GM12878 (cell line): ENCODE measurements at regions not wholly inside any gene's neighbourhood (a gene's known extent, or its start where the extent isn't known, plus 50 kb on each side); places are given as distances from the start of the nearest gene placed in this dataset.

Experiments
- ATAC-seq: fragments of 200-7000 bp; cut with Tn5 transposase; 3 replicates; pipeline ENCODE4 v1.9.1; 2020; ENCODE audit warnings: mild to moderate bottlenecking, moderate library complexity
- BruUV-seq: library from RNA; stranded (reverse); fragments of 400-500 nt; replicated peaks from 2 replicates; lab custom pipeline; 2021; lab: Mats Ljungman, UMichigan
- CTCF ChIA-PET: fragments of 300-600 bp; sonication (Branson Sonifier 250); formaldehyde crosslinking; extraction: SDS; loops from one replicate; lab custom pipeline; 2021; ENCODE audit warnings: inconsistent platforms; lab: Yijun Ruan, JAX
- POLR2A ChIA-PET: fragments of 350-600 bp; formaldehyde crosslinking; extraction: SDS; loops from one replicate; lab custom pipeline; 2021; ENCODE audit warnings: inconsistent platforms; lab: Charles Lee
- RAD21 ChIA-PET: fragments of 300-600 bp; sonication (Branson Sonifier 250); formaldehyde crosslinking; loops from one replicate; lab custom pipeline; 2023; ENCODE audit warnings: antibody characterized with exemption; ENCODE audit not compliant: unreplicated experiment; lab: Charles Lee
- SMC1A ChIA-PET: fragments of 300-600 bp; sonication (Branson Sonifier 250); formaldehyde crosslinking; loops from one replicate; lab custom pipeline; 2023; ENCODE audit not compliant: unreplicated experiment, uncharacterized antibody; lab: Charles Lee
- DNase-seq: peaks from one replicate; pipeline ENCODE4 v3.0.0-alpha.2; 2011; ENCODE audit warnings: low read depth, low spot score
- FAIRE-seq: peaks from 3 replicates; lab custom pipeline; 2011; peaks lifted over from hg19 to GRCh38; lab: Jason Lieb, UNC
- H2AFZ ChIP-seq: 2 replicates; pipeline ENCODE4 v1.6.0; 2011; ENCODE audit warnings: low read depth, low read length, control low read depth; ENCODE audit not compliant: control insufficient read depth
- H3K27ac ChIP-seq: 2 replicates; pipeline ENCODE4 v1.5.1; 2011; ENCODE audit warnings: control low read depth; ENCODE audit not compliant: control insufficient read depth, insufficient read depth
- H3K27me3 ChIP-seq, 2 experiments: replicated peaks in 1 of 2; 2 replicates each; pipeline versions ENCODE4 v1.6.0 to v1.6.1; 2011; ENCODE audit warnings: low read length in 1 of 2; ENCODE audit not compliant: control insufficient read depth in 2 of 2, insufficient read depth in 2 of 2
- H3K36me3 ChIP-seq, 2 experiments: 2 replicates each; pipeline ENCODE4 v1.5.1; 2011; ENCODE audit warnings: low read length in 1 of 2; ENCODE audit not compliant: control insufficient read depth in 2 of 2, insufficient read depth in 2 of 2
- H3K4me1 ChIP-seq: 2 replicates; pipeline ENCODE4 v1.6.1; 2011; ENCODE audit warnings: mild to moderate bottlenecking, low read length, moderate library complexity, mixed read lengths; ENCODE audit not compliant: control insufficient read depth, insufficient read depth
- H3K4me2 ChIP-seq: 2 replicates; pipeline ENCODE4 v1.6.0; 2011; ENCODE audit warnings: control low read depth; ENCODE audit not compliant: control insufficient read depth, insufficient read depth
- H3K4me3 ChIP-seq: fragments of 200-600 bp; sonication (generic); 2 replicates; pipeline ENCODE4 v1.5.1; 2016
- H3K79me2 ChIP-seq: 2 replicates; pipeline ENCODE4 v1.6.0; 2011; ENCODE audit warnings: low read length; ENCODE audit not compliant: control insufficient read depth, insufficient read depth
- H3K9ac ChIP-seq: 2 replicates; pipeline ENCODE4 v1.8.0; 2011; ENCODE audit warnings: low read length, control low read depth, mixed read lengths; ENCODE audit not compliant: control insufficient read depth, insufficient read depth
- H3K9me3 ChIP-seq: replicated peaks from 3 replicates; pipeline ENCODE4 v1.5.1; 2011; ENCODE audit warnings: mild to moderate bottlenecking, low read length; ENCODE audit not compliant: control insufficient read depth, insufficient read depth
- H4K20me1 ChIP-seq: 2 replicates; pipeline ENCODE4 v1.6.0; 2011; ENCODE audit not compliant: control insufficient read depth, insufficient read depth
- BACH1 ChIP-seq: fragments of 450-650 bp; IDR thresholded peaks from 2 replicates; pipeline ENCODE4 v1.6.1; 2017; ENCODE audit warnings: mild to moderate bottlenecking, borderline replicate concordance
- CBFB ChIP-seq: IDR thresholded peaks from 2 replicates; pipeline ENCODE4 v1.6.1; 2016; ENCODE audit warnings: antibody characterized with exemption, low read depth
- CREB1 ChIP-seq: IDR thresholded peaks from 2 replicates; pipeline ENCODE4 v1.6.1; 2012; ENCODE audit warnings: low read depth, mild to moderate bottlenecking, inconsistent platforms
- E2F4 ChIP-seq: IDR thresholded peaks from 2 replicates; pipeline ENCODE4 v1.6.1; 2012; ENCODE audit warnings: low read depth, low read length, improper control_type of control experiment
- ETV6 ChIP-seq, 2 experiments: fragments of 450-650 bp in 1 of 2; IDR thresholded peaks in 1 of 2; conservative IDR thresholded peaks in 1 of 2; 2 replicates each; pipeline ENCODE4 v1.6.1; 2014; ENCODE audit warnings: antibody characterized with exemption in 1 of 2, borderline replicate concordance in 1 of 2, low read depth in 1 of 2, mild to moderate bottlenecking in 1 of 2, moderate library complexity in 1 of 2
- GATAD2B ChIP-seq: fragments of 450-650 bp; conservative IDR thresholded peaks from 2 replicates; pipeline ENCODE4 v1.6.1; 2017; ENCODE audit warnings: low read depth, mild to moderate bottlenecking, moderate library complexity
- MEF2A ChIP-seq: IDR thresholded peaks from 2 replicates; pipeline ENCODE4 v1.6.1; 2011; ENCODE audit warnings: low read depth, mild to moderate bottlenecking, low read length, moderate library complexity; ENCODE audit not compliant: insufficient read depth
- MTA2 ChIP-seq: fragments of 450-650 bp; IDR thresholded peaks from 2 replicates; pipeline ENCODE4 v1.6.1; 2016; ENCODE audit warnings: low read depth, mild to moderate bottlenecking, moderate library complexity
- PAX5 ChIP-seq: IDR thresholded peaks from 2 replicates; pipeline ENCODE4 v1.6.1; 2011; ENCODE audit warnings: low read depth, low read length, borderline replicate concordance
- POLR2AphosphoS5 ChIP-seq: IDR thresholded peaks from 2 replicates; pipeline ENCODE4 v1.6.1; 2011; ENCODE audit warnings: mild to moderate bottlenecking, low read length, inconsistent platforms
- SIN3A ChIP-seq: IDR thresholded peaks from 2 replicates; pipeline ENCODE4 v1.6.1; 2012; ENCODE audit warnings: low read depth, low read length, improper control_type of control experiment
- SUZ12 ChIP-seq: fragments of 200-600 bp; sonication (generic); IDR thresholded peaks from one replicate; pipeline ENCODE4 v1.6.1; 2018; ENCODE audit warnings: antibody characterized with exemption, mild to moderate bottlenecking; ENCODE audit not compliant: unreplicated experiment
- TAF1 ChIP-seq: IDR thresholded peaks from 2 replicates; pipeline ENCODE4 v1.6.1; 2011; ENCODE audit warnings: mild to moderate bottlenecking, low read depth, low read length, borderline replicate concordance
- ZSCAN29 ChIP-seq: fragments of 450-650 bp; IDR thresholded peaks from 2 replicates; pipeline ENCODE4 v1.6.1; 2017; ENCODE audit warnings: mild to moderate bottlenecking, moderate library complexity
- WGBS: methylation state at CpG from one replicate; pipeline ENCODE4 v1.1.6; 2016; ENCODE audit warnings: low lambda C conversion rate; ENCODE audit not compliant: insufficient replicate concordance, insufficient coverage; ENCODE audit errors: missing lambda C conversion rate; 5-methylcytosine and 5-hydroxymethylcytosine counted together
- in situ Hi-C: fragments of 300-500 bp; cut with MboI; formaldehyde crosslinking; loops from 9 replicates; pipeline ENCODE4 v1.14.3; 2018; ENCODE audit warnings: mixed read lengths
- intact Hi-C: fragments of 100-400 bp; cut with micrococcal nuclease; formaldehyde crosslinking; loops from one replicate; pipeline ENCODE4 v1.14.2; 2022; ENCODE audit not compliant: unreplicated experiment
- TF ChIP-seq, protein P1 (sequence below): IDR thresholded peaks from 2 replicates; pipeline ENCODE4 v1.6.1; 2012; ENCODE audit warnings: low read depth, low read length, improper control_type of control experiment
- TF ChIP-seq, protein P2 (sequence below): fragments of 450-650 bp; IDR thresholded peaks from 2 replicates; pipeline ENCODE4 v1.6.1; 2016; ENCODE audit warnings: mild to moderate bottlenecking, moderate library complexity, borderline replicate concordance

DNA sequence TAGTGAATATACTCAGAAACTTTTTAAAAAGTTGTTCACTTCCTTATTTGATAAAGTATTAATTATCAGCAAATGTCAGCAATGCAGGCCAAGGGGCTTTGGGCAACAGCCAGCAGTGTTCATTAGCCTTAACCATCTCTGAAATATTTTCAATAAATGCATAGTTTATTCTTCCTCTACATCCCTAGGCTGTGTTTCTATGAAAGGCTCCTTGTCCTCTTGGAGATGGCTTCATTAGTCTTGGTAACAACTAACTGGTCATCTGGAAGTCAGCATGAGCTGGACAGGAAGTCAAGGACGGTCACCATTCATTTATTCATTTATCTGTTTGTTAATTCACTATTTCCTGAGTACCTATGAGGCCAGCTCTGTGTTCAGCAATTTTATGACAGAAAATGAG is 124.0 kb upstream of the TMEM132D start:
- Histone ChIP-seq H3K27me3 (no peaks in the 10 kb centered on the region), H2AFZ (no peak overlapping the region), H3K4me3 (no peak overlapping the region), H4K20me1 (no peaks in the 10 kb centered on the region), H3K9me3 (no peaks in the 10 kb centered on the region), H3K36me3 (no peaks in the 10 kb centered on the region), H3K9ac (no peak overlapping the region), H3K27ac (no peak overlapping the region), H3K4me2 (no peak overlapping the region), H3K79me2 (no peaks in the 10 kb centered on the region), H3K4me1 (no peaks in the 10 kb centered on the region)
- TF ChIP-seq, protein P1, sequence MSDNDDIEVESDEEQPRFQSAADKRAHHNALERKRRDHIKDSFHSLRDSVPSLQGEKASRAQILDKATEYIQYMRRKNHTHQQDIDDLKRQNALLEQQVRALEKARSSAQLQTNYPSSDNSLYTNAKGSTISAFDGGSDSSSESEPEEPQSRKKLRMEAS, result no peak
- TF ChIP-seq CBFB (no peak), SUZ12 (no peak), TAF1 (no peak), SIN3A (no peak), POLR2AphosphoS5 (no peak), ETV6 (conservative IDR thresholded peaks at IDR 0.05 in 1 of 2, IDR thresholded peaks at IDR 0.05 in 1 of 2; ENCODE audit: borderline replicate concordance in 1 of 2, low read depth in 1 of 2) (no peak), PAX5 (no peak), MTA2 (no peak), CREB1 (no peak), BACH1 (no peak), MEF2A (no peak), ZSCAN29 (no peak), E2F4 (no peak), GATAD2B (no peak)
- TF ChIP-seq, protein P2, sequence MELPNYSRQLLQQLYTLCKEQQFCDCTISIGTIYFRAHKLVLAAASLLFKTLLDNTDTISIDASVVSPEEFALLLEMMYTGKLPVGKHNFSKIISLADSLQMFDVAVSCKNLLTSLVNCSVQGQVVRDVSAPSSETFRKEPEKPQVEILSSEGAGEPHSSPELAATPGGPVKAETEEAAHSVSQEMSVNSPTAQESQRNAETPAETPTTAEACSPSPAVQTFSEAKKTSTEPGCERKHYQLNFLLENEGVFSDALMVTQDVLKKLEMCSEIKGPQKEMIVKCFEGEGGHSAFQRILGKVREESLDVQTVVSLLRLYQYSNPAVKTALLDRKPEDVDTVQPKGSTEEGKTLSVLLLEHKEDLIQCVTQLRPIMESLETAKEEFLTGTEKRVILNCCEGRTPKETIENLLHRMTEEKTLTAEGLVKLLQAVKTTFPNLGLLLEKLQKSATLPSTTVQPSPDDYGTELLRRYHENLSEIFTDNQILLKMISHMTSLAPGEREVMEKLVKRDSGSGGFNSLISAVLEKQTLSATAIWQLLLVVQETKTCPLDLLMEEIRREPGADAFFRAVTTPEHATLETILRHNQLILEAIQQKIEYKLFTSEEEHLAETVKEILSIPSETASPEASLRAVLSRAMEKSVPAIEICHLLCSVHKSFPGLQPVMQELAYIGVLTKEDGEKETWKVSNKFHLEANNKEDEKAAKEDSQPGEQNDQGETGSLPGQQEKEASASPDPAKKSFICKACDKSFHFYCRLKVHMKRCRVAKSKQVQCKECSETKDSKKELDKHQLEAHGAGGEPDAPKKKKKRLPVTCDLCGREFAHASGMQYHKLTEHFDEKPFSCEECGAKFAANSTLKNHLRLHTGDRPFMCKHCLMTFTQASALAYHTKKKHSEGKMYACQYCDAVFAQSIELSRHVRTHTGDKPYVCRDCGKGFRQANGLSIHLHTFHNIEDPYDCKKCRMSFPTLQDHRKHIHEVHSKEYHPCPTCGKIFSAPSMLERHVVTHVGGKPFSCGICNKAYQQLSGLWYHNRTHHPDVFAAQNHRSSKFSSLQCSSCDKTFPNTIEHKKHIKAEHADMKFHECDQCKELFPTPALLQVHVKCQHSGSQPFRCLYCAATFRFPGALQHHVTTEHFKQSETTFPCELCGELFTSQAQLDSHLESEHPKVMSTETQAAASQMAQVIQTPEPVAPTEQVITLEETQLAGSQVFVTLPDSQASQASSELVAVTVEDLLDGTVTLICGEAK, result no peak
- BruUV-seq, result no TSS peak
- SMC1A ChIA-PET, result interaction anchor here (0.6 to 1.5 kb wide), 2 partner anchors 45 to 720 kb away, joined by 3 read pairs; no protein-coding TSS in a partner anchor
- FAIRE-seq (no peak), ATAC-seq (no peak), DNase-seq (no peak)
- CTCF ChIA-PET, result interaction anchor here (0.6 to 2.8 kb wide), 13 partner anchors 8 to 1768 kb away, joined by 3 to 18 read pairs (median 3); no protein-coding TSS in a partner anchor
- POLR2A ChIA-PET, result no interaction called here
- RAD21 ChIA-PET, result interaction anchor here (1.4 kb wide), 1 partner anchor 720 kb away, joined by 3 read pairs; no protein-coding TSS in a partner anchor
- 0% methylated on average over 1 of the region's 1 CpG for WGBS
- intact Hi-C loops, result loop anchor here (5.0 kb wide), 1 partner anchor 310 kb away; the partner anchor contains the start of gene PIWIL1
- in situ Hi-C loops, result no loop called here
